LNCaP clone FGC (cell line): ENCODE measurements at regions not wholly inside any gene's neighbourhood (a gene's known extent, or its start where the extent isn't known, plus 50 kb on each side); places are given as distances from the start of the nearest gene placed in this dataset.

Source experiments
- DNase-seq: peaks from one replicate; pipeline ENCODE4 v3.0.0-alpha.2; 2011; ENCODE audit warnings: low read depth
- H3K4me3 ChIP-seq: 2 replicates; pipeline ENCODE4 v1.5.1; 2011; ENCODE audit warnings: mild to moderate bottlenecking, low read depth, low read length, control low read depth
- TF ChIP-seq, protein P1 (sequence below): IDR thresholded peaks from 2 replicates; pipeline ENCODE4 v1.5.1; 2012; ENCODE audit warnings: mild to moderate bottlenecking; ENCODE audit not compliant: control insufficient read depth, insufficient read depth; ENCODE audit errors: extremely low read depth

DNA sequence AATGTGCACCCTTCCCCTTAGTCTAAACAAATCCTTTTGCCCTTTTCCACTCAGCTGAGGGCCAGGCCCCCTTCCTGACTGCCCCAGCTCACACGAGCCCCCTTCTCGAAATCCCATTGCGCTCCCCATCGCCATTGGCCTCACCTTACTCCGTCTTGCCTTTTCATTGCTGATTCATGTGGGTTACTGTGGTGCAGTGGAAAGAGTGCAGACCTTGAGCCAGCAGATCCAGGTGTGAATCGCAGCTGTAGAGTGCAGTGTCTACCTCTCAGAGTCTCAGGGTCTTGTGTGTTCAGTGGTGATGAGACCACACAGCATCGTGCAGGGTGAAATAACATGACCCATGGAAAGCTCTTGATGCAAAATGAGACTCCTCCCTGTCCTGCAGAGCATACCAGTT is 132.4 kb upstream of the APCDD1 start:
- no peak for DNase-seq
- TF ChIP-seq, protein P1, sequence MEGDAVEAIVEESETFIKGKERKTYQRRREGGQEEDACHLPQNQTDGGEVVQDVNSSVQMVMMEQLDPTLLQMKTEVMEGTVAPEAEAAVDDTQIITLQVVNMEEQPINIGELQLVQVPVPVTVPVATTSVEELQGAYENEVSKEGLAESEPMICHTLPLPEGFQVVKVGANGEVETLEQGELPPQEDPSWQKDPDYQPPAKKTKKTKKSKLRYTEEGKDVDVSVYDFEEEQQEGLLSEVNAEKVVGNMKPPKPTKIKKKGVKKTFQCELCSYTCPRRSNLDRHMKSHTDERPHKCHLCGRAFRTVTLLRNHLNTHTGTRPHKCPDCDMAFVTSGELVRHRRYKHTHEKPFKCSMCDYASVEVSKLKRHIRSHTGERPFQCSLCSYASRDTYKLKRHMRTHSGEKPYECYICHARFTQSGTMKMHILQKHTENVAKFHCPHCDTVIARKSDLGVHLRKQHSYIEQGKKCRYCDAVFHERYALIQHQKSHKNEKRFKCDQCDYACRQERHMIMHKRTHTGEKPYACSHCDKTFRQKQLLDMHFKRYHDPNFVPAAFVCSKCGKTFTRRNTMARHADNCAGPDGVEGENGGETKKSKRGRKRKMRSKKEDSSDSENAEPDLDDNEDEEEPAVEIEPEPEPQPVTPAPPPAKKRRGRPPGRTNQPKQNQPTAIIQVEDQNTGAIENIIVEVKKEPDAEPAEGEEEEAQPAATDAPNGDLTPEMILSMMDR, result no peak
- H3K4me3 ChIP-seq, result no peak overlapping the region

- TF ChIP-seq, protein P1, result no peak
- no peak for DNase-seq
- no peak overlapping the region for H3K4me3 ChIP-seq
Observed at GRCh38 chr18:10322435-10322834, 132.0 kb upstream of the APCDD1 start.

- TF ChIP-seq, protein P1, result no peak
- H3K4me3 ChIP-seq, result no peak overlapping the region
- no peak for DNase-seq
Observed at GRCh38 chr18:10329101-10329500, 125.3 kb upstream of the APCDD1 start.

DNA sequence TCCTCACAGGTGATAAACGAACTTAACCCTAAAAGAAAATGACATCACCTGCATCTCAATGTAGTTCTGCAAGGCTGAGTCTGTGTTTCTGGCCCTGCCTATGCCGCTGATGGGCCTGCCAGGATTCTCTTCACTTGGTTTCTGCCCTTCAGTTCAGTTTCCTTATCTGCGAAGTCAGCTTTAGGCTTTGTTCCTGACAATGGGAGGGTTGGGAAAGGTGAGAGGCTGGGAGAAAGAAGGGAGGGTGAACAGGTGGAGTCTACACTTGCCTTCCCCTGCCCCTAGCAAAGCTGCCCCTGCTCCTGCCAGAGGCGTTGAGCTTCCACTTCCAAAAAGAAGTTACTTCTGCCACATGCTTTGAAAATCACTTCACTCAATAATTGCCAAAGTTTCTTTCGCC is 124.0 kb upstream of the APCDD1 start:
- TF ChIP-seq, protein P1, result no peak
- no peak for DNase-seq
- H3K4me3 ChIP-seq, result no peak overlapping the region

DNA sequence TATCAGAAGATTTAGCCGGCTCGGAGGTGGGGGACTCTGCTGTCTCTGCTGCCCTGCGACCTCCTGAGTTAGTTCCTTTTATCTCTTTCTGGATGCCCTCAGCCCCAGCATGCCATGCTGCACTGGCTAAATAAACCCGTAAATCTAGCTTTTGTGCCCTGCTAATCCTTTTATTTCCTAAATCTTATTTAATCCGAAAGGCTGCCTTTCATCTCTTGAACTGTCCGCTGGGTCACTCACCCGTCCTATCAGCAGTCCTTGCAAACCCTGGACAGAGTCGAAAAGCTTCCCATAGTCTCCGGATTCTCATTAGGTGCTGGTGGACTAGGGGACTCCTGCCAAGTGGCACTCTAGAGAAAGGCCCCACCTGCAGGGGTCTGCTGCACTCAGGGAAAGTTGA is 122.0 kb upstream of the APCDD1 start:
- TF ChIP-seq, protein P1, result no peak
- H3K4me3 ChIP-seq, result no peak overlapping the region
- no peak for DNase-seq

- no peak for DNase-seq
- no peak overlapping the region for H3K4me3 ChIP-seq
- TF ChIP-seq, protein P1, result no peak
Observed at GRCh38 chr18:10336749-10337350, 117.6 kb upstream of the APCDD1 start.

DNA sequence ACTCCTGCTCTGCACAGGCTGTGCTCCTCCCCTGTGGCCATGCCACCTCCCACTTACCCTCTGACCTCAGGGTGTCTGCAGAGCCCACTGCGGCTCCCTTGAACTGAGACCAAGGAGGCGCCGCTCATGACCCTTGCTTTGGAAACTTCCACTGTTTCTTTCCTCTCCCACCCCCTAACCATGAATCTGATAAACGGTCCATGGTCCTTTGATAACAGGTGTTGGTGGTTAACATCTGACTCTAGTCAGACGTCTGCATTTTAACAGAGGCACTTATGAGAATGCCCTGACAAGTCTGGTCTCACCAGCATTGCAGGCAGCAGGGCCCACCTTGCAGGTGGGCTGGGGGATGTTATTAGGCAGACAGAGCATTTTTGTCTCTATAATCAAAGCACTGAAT is 113.6 kb upstream of the APCDD1 start:
- H3K4me3 ChIP-seq, result no peak overlapping the region
- TF ChIP-seq, protein P1, result no peak
- no peak for DNase-seq
